H1 (cell line): ENCODE measurements at regions not wholly inside any gene's neighbourhood (a gene's known extent, or its start where the extent isn't known, plus 50 kb on each side); places are given as distances from the start of the nearest gene placed in this dataset.
A peak's percentile ranks its signal among the peaks of the same experiment; 100 is the strongest.

Source experiments
- JUND ChIP-seq: IDR thresholded peaks from 2 replicates; pipeline ENCODE4 v1.6.1; 2011; ENCODE audit warnings: mild to moderate bottlenecking, improper control_type of control experiment, low read length
- RAD21 ChIP-seq, 2 experiments: IDR thresholded peaks in 1 of 2; conservative IDR thresholded peaks in 1 of 2; 2 replicates each; pipeline ENCODE4 v1.6.1; 2011; ENCODE audit warnings: low read depth in 2 of 2, low read length in 2 of 2, improper control_type of control experiment in 1 of 2, inconsistent platforms in 1 of 2, mild to moderate bottlenecking in 1 of 2, moderate library complexity in 1 of 2
- TF ChIP-seq, protein P1 (sequence below): fragments of 300-600 bp; sonication (generic); IDR thresholded peaks from 2 replicates; pipeline ENCODE4 v1.7.1; 2012; ENCODE audit warnings: low read length, moderate library complexity, mild to moderate bottlenecking, inconsistent platforms; ENCODE audit not compliant: insufficient replicate concordance

- TF ChIP-seq, protein P1, sequence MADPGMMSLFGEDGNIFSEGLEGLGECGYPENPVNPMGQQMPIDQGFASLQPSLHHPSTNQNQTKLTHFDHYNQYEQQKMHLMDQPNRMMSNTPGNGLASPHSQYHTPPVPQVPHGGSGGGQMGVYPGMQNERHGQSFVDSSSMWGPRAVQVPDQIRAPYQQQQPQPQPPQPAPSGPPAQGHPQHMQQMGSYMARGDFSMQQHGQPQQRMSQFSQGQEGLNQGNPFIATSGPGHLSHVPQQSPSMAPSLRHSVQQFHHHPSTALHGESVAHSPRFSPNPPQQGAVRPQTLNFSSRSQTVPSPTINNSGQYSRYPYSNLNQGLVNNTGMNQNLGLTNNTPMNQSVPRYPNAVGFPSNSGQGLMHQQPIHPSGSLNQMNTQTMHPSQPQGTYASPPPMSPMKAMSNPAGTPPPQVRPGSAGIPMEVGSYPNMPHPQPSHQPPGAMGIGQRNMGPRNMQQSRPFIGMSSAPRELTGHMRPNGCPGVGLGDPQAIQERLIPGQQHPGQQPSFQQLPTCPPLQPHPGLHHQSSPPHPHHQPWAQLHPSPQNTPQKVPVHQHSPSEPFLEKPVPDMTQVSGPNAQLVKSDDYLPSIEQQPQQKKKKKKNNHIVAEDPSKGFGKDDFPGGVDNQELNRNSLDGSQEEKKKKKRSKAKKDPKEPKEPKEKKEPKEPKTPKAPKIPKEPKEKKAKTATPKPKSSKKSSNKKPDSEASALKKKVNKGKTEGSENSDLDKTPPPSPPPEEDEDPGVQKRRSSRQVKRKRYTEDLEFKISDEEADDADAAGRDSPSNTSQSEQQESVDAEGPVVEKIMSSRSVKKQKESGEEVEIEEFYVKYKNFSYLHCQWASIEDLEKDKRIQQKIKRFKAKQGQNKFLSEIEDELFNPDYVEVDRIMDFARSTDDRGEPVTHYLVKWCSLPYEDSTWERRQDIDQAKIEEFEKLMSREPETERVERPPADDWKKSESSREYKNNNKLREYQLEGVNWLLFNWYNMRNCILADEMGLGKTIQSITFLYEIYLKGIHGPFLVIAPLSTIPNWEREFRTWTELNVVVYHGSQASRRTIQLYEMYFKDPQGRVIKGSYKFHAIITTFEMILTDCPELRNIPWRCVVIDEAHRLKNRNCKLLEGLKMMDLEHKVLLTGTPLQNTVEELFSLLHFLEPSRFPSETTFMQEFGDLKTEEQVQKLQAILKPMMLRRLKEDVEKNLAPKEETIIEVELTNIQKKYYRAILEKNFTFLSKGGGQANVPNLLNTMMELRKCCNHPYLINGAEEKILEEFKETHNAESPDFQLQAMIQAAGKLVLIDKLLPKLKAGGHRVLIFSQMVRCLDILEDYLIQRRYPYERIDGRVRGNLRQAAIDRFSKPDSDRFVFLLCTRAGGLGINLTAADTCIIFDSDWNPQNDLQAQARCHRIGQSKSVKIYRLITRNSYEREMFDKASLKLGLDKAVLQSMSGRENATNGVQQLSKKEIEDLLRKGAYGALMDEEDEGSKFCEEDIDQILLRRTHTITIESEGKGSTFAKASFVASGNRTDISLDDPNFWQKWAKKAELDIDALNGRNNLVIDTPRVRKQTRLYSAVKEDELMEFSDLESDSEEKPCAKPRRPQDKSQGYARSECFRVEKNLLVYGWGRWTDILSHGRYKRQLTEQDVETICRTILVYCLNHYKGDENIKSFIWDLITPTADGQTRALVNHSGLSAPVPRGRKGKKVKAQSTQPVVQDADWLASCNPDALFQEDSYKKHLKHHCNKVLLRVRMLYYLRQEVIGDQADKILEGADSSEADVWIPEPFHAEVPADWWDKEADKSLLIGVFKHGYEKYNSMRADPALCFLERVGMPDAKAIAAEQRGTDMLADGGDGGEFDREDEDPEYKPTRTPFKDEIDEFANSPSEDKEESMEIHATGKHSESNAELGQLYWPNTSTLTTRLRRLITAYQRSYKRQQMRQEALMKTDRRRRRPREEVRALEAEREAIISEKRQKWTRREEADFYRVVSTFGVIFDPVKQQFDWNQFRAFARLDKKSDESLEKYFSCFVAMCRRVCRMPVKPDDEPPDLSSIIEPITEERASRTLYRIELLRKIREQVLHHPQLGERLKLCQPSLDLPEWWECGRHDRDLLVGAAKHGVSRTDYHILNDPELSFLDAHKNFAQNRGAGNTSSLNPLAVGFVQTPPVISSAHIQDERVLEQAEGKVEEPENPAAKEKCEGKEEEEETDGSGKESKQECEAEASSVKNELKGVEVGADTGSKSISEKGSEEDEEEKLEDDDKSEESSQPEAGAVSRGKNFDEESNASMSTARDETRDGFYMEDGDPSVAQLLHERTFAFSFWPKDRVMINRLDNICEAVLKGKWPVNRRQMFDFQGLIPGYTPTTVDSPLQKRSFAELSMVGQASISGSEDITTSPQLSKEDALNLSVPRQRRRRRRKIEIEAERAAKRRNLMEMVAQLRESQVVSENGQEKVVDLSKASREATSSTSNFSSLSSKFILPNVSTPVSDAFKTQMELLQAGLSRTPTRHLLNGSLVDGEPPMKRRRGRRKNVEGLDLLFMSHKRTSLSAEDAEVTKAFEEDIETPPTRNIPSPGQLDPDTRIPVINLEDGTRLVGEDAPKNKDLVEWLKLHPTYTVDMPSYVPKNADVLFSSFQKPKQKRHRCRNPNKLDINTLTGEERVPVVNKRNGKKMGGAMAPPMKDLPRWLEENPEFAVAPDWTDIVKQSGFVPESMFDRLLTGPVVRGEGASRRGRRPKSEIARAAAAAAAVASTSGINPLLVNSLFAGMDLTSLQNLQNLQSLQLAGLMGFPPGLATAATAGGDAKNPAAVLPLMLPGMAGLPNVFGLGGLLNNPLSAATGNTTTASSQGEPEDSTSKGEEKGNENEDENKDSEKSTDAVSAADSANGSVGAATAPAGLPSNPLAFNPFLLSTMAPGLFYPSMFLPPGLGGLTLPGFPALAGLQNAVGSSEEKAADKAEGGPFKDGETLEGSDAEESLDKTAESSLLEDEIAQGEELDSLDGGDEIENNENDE = no peak
- 0 out of 4 replicates have a peak, but pooled peaks of 1 of the 2 experiments have one; percentile 1 for TF ChIP-seq RAD21 (IDR thresholded peaks at IDR 0.05 in 1 of 2, conservative IDR thresholded peaks at IDR 0.05 in 1 of 2; ENCODE audit: low read depth in 2 of 2, low read length in 2 of 2)
- TF ChIP-seq JUND = 0 out of 2 replicates have a peak, but pooled peaks have one; percentile 14
Measured at GRCh38 chr10:4653160-4653559, 172.8 kb upstream of the AKR1E2 start (continued).
